Stromal cell of bone marrow (primary cell): ENCODE measurements at regions not wholly inside any gene's neighbourhood (a gene's known extent, or its start where the extent isn't known, plus 50 kb on each side); places are given as distances from the start of the nearest gene placed in this dataset.
A peak's percentile ranks its signal among the peaks of the same experiment; 100 is the strongest.

Source experiments
- DNase-seq: peaks from one replicate; pipeline ENCODE4 v3.0.0-alpha.2; 2012; ENCODE audit warnings: low read depth

DNA sequence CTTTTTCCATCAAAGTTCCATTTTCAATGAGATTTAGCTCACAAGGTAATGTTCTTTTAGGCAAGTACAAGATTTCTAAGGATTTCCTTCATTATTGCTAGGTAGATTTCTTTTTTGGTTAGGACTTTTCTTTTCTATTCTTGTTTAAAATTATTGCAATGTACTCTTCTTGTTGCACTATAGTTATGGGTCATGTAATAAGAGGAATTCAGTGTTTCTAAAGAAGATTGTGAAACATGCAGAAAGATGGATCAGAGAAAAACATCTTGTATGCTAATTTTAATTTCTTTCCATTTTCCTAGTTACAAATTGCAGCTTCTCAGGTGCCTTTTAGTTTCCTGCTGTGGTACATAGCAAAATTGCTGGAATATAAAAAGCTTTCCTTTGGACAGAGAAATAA is 56.1 kb downstream of the BTG1 start:
- DNase-seq = no peak

DNA sequence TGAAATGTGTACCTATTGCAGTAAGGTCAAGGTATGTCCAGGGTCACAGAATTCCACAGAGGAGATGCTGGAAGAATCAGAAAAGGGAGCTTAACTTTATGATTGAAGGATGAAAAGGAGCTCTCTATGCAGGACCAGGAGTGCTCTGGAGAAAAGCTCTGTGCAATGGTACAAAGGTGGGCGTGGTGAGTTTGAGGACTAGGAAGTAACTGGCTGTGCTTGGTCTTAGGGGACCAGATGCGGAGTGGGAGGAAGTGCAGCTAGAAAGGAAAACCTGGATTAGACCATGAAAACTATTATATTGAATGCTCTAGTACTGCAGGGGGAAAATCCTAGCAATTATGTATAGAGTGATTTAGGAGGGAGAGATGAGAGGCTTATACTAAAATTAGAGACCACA is 56.8 kb downstream of the BTG1 start:
- DNase-seq = no peak

DNA sequence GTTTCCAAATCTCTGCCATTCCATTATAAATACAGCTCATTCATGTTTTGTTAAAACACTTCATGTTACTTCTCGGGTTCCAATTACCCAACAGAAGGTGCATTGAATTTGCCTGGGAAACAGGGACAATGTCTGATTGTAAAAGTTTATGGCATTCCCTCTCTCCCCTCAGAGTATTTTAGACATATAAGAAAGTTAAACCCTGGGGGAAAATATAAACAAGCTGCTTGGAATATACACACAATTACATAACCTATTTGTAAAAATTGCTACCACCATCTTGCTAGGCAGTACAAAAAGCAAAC is 60.0 kb downstream of the BTG1 start:
- no peak for DNase-seq

DNA sequence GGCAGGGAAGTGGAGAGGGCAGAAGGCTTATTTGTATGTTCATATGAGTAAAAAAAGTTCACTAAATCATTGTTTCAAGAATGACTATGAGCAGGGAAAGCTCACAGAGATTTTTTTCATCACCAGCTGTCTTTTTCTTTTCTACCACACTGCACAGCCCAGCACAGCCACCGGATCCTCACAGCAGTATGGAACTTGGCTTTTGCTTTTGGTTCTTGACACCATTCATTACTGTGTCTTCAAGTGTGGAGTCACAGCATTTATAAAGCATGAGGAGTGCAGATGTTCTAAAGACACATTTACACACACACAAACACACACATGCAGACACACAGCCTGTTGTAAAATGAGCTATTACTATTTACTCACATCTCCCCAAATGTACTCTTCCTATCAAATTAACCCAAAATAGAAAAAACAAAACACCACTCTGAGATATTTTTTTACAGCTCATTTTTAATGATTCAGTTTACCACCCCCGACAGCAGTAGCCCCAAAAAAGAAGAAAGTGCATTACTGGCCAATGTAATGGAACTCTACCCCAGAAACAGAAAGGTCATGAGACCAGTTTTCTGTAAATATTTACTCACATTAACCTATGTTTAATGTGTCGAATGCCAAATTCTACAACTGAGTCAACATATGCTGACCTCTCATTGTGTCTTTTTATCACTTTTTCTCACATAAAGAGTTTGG is 60.5 kb downstream of the BTG1 start:
- no peak for DNase-seq

DNA sequence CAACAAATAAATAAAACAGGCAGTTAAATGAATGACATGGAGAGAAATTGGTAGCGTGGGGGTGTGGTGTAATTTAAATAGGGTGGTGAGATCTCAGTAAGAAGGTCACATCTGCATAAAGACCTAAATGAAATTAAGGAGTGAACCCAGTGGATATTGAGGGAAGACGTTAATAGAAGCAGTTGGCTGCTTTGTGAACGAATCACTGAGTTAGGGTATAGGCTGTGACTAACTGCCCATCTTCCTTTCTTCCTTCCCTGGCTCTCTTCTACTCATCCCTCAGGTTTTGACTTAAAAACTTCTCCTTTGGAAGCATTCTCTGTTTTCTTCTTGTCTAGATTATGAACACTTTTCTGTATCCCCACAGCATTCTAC is 64.7 kb downstream of the BTG1 start:
- no peak for DNase-seq

DNA sequence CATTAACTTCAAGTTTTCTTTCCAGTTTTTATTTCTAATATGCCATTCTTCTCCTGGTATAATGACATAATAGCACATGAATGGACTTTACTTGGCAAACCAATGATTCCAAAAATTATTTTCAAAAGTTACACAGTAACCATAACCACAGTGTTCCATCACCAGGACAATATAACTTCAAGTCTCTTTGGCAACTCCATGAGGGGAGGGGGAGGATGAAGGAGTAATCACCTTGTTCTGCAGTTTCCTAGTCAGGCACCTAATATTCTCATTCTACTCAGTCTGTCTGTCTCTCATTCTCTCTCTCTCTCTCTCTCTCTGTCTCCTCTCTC is 66.6 kb downstream of the BTG1 start:
- peak; percentile 72 for DNase-seq

DNA sequence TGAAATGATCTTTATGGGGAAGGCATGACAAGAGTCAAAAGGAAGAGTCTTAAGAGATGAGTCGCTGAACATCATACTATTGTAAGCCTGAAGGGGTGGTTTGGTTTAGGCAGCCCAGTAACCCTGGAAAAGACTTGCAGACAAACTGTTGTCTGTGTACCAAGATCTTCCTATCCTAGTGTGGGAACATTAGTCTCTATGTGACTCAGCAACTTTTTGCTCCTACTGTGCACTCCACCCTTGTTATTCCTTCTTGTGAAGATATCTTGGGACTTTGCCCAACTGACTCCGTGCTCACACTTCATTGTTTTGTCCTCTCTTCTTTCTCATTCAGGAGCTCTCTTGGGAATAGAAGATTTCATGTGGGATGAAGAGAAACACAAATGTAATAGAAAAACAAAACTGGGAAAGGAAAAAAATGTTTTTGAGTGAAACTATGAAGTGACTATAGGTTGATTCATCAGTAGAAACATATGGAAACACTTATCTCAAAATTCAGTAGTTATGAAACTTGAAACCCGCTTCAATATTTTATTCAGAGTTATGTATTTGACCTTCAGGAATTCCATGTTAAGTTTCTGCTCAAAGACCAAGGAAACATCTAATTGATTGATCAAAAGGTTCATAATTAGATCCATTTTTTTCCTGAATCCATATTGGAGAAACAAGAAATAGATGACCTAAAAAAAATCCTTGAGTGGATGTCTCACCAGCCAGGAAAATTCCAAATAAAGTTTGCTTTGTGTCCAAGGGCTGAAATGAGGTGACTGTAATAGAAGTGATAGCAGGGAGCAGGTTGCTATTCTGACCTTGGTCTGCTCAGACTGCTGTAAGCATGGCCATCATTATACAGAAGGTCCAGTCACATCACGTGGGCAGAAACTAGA is 67.2 kb downstream of the BTG1 start:
- peak; percentile 100 for DNase-seq

DNA sequence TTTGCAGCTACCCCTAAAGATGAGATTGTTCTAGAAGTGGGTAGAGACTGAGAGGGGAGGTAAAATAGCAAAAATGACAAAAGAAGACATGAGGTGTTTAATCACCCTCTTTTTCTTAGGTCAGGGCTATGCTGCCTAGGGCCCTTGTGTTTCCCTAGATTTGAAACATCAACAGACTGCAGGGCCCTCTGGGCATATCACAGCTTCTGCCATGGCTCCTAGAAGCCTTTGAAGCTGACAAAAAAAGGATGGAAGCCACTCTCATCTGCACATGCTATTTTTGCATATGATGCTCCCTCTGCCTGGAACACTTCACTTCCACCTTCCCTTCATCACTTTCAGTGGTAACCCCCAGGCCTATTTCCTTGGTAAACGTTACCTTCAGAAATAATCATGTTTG is 68.1 kb downstream of the BTG1 start:
- DNase-seq = no peak

DNA sequence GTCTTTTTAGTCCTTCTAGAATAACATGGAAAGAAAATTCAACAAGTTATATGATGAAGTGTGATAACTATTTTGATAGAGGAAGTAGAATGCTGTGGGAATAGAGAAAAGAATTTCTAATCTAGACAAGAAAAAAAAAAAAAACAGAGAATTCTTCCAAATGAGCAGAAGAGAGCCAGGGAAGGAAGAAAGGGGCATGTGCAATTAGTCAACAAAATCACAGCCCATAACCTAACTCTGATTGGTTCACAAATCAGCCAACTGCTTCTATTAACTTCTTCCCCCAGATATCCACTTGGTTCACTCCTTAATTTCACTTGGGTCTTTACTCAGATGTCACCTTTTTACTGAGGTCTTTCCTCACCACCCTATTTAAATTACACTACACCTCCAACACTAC is 69.5 kb downstream of the BTG1 start:
- no peak for DNase-seq

DNA sequence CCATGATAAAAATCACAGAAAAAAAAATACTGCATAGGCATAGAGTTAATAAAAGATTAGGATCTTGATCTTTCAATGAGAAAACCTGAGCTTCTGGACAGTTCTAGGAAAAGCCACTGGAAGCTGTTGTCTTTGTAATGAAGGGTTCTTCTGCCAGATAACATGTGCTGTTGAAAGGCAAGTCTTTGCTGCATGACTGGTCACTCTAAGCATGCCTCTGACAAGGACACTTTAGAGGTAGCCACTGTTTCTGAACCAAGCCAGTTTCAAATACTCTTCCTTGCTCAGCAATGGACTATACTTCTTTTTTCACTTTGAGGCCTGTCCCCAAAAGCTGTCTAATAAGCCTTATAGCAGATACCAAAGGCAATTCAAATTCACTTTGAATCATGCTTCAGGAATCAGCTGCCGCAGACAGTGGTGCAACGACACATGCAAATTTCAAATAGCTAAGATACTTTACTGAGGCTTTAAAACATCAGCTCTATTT is 70.2 kb downstream of the BTG1 start:
- DNase-seq = no peak

DNA sequence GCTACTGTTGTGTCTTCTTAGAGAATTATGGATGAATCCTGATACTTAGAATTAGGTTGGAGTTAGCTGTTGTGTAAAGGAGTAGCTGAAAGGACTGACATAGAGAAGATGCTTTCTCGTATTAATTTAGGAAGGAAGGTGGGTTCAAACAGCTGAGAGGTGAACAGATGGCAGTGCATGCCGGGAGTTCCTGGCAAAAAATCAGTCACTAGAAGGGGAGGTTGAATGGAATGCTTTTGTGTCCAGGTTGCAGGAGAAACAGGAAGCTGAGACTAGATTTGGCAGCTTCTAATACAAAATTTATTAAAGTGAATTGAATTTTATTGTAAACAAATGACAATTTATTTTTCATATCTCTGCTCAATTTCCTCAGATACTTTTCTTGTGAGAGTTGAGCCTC is 70.8 kb downstream of the BTG1 start:
- DNase-seq = no peak

DNA sequence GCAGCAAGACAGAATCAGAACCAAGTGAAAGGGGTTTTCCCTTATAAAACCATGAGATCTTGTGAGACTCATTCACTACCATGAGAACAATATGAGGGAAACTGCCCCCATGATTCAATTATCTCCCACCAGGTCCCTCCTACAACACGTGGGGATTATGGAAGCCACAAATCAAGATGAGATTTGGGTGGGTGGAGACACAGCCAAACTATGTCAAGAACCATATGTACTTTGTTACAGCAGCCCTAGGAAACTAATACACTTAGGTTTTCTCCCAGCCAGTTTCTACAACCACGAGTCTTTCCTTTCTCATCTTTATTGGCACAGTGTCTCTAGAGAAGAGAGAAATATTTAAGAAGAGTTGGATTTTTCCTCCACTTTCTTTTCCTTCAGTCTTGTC is 72.6 kb downstream of the BTG1 start:
- no peak for DNase-seq

DNA sequence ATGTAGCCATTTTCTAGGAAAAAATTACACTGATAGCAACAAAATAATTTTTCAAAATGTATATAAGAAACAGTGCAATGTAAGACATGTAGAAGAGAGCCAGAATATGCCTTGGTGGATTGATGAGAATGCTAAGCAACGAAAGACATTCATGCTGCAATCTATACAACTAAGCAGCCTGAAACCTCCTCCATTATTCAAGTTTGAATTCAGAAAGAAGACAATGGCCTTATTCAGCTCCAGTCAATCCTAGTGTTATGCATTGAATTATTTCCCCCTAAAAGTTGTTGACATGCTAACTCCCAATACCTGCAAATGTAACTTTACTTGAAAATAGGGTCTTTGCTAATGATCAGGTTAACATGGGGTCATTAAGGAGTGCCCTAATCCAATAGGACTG is 73.5 kb downstream of the BTG1 start:
- DNase-seq = no peak

DNA sequence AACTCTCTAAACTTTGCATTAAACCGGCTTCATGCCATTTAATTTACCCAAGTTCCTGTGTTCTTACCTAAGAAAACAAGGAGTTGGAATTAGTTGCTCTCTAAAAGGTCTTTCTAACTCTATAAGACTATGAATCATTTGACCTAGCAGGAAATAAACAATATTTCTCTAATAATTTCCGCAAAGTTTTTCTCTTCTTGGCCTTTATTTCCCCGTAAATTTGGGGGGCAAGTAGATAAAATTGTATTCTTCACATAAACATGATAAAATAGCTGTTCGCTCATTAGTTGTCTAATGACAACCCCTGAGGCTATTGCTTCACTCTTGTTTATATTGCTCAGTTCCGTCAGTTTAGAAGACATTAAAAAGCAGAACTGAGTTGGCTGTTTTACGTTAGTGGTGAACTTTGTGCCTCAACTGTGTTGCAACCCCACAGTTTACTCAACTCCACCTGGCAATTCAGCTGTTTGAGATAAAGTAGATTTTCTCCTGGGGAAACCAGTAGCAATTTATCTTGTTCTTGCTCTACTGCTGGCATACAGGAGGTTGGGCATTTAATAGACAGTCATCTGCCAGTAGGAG is 74.7 kb downstream of the BTG1 start:
- no peak for DNase-seq

DNA sequence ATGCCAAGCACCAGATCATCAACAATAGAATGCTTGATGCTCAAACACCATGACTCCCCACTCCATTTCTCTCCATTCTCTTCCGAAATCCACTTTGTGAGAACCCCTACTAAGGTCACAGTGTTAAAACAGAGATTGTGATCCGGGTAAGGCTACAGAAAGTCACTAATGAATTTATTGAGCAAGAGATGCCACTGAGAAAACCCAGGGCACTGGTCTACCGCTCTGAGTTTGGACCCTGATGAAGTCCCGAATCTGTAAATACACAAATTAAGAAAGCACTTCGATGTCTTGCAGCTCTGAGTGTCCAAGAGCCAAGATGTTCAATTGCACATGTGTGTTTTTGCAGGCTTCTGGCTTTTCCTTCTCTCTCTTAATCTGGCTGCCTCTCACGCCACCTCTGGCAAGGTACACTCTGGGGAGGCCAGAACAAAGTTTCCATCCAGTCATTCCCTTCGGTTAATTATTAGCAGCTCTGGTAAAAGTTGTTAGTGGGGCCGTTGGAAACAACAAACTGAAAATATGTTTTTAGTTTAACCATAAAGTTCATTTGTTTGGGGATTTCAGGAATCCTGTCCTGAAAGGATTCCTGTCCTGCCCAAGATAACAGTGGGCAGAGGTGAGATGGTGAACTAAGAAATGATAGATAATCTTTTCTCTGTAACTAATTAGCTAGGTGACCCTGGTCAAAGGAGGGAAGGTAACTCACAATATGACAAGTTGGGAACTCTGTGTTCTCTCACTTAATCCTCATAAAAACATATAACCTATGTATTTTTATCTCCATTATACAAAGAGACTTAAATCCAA is 75.4 kb downstream of the BTG1 start:
- no peak for DNase-seq

DNA sequence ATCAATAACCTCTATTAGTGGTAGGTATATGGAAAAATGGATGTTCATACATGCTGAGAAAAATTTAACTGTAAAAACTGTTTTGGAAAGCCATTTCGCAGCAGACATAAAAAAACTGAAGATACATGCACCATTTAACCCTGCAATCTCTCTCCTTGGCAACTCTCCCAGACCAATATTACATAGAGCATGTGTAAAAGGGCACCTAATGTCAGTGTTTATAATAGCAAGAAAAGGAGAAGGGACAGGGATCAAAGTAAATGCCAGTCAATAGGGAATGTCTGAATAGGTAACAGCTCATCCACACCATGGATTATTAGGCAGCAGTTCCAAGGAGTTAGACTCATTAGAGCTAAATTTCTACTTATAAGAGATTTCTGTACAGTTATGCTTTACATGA is 77.2 kb downstream of the BTG1 start:
- DNase-seq = no peak

DNA sequence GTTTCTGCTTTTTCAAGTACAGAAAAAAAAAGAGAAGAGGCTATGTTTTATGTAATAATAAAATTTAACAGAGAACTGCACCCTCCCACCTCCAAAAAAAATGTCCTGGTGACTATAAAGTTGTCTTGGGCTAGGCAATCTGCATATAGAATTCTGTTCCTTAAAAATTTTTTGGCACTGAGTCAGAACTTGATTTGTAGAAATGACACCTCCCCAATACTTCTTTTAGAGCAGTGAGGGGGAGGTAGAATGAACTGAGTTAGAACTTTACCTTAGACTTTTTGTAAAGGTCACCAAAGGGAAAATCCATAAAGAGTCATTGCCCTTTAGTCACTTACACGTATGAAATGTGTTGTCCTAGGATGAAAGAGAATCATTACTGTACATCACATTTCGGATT is 80.0 kb downstream of the BTG1 start:
- DNase-seq = no peak

DNA sequence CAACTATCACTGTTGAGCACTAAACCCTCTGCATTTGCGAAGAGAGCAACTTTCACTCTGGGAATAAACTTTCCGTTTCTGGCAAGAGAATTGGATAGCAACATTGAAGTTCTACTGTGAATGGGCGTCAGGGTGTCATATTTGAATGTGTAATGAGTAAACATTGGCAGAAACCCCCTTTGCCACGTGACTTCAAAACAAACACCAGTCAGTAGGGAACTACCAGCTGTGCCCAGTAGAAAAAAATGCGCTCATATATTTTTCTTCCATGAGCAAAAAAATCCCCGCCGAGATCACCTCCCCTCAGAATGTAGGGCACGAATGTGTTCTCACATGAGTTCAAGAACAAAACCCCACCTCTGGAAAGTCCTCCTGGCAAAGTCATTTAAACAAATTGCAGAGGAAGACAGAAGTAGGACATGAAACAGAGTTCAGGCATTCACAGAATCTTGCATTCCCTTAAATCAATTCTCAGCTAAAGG is 80.6 kb downstream of the BTG1 start:
- DNase-seq = no peak

DNA sequence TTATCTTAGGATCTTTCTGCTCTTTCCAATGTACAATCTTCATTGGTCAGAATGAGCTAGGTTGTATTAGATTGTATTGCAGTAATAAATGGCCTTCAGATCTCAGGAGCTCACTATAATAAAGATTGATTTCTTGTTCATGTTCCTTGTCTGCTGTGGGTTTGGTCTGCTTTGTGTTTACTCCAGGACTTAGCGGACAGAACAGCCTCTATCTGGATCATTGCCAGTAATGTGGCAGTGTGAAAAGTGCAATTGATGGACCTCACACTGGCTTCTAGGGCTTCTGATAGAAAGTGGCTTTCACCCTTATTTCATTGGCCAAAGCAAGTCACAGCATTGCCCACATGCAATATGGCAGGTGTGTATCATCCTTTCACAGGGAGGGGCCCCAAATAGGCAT is 81.2 kb downstream of the BTG1 start:
- no peak for DNase-seq

DNA sequence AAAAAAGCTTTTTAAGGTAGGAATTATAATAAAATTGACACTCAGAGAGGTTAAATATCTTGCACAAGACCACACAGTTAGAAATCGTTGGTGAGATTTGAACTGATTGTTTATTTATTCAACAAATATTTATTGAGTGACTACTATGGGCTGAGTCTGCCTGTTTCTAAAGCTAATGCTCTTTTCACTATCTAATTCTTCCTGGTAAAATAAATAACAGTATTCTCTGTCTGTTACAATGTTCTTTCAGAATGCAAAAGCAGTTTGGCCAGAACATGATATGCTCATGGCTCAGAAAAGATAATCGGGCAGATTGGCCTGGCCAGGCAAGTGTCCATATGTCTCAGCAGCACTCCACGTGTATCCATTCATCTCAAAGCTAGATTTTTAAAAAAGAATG is 82.0 kb downstream of the BTG1 start:
- no peak for DNase-seq

DNA sequence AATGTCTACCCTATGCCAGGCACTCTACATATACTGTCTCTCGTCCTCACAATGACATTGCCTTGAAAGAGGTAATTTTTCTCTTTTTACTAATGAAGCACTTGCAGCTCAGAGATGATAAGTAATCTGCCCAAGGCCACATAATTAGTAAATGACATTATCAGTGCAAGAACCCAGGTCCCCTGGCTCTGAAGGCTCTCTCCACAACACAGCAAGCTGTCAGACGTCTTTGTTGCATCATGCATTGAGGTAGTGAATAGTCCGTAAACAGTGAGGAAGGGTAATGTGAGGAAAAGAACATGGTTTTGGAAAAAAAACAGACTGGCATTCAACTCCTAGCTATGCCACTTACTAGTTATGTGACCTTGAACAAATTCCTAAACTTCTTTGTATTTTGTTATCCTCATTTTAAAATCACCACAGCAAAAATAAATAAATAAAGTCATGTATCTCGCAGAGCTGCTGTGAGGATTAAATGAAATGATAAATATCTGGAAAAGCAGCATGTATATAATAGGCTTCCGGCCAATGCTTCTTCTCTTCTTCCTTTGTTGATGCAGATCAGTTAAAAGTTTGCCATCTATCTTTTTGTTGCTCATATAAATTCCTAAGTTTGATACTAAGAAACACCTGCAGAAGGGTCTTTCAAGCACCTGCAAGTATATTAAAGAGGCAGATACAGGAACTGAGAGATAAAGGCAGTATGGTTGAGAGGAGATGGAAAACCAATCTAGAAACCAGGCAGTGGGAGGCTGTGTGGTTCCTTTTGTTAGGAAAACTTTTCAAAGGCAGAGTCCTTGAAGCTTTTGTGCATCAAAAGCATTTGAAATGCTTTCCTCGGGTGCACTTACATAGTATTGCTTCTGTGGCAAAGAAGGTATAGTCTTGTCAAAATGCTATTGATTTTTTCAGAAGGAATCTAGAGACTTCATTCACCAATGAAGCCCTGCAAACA is 82.8 kb downstream of the BTG1 start:
- no peak for DNase-seq
